ENCODE measurements at regions not wholly inside any gene's neighbourhood (a gene's known extent, or its start where the extent isn't known, plus 50 kb on each side); places are given as distances from the start of the nearest gene placed in this dataset.

GRCh38 chr15:29623116-29623639 lies 199.1 kb downstream of the TJP1 start:
- TF ChIP-seq EZH2 (IDR thresholded peaks at IDR 0.05; ENCODE audit: borderline replicate concordance, low read depth, low read length, poor library complexity, severe bottlenecking) (no peak), CTCF (conservative IDR thresholded peaks at IDR 0.05; ENCODE audit: low read depth, low read length) (0 out of 2 replicates have a peak, but pooled peaks have one; percentile 17)

Data from A673 (cell line).